ENCODE measurements at regions not wholly inside any gene's neighbourhood (a gene's known extent, or its start where the extent isn't known, plus 50 kb on each side); places are given as distances from the start of the nearest gene placed in this dataset.
"Not testable (repeated sequence)": the region's sequence is repeated elsewhere in the genome, so short reads cannot be mapped to it uniquely, and the experiment has no call there.

DNA sequence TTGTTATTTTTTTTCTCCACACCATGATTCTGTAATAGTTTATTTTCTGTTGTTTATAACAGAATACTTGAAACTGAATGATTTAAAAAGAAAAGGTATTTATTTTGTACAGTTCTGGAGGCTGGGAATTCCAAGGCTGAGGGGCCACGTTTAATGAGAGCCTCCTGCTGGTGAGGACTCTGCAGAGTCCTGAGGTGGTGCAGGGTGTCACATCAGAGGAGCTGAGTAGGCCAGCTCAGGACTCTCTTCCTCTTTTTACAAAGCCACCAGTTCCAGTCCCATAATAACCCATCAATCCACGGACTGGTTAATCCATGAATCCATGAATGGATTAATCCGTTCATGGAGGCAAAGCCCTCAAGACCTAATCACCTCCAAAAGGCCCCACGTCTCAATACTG, 71.6 kb downstream of the TFAP2A start:
- DNase-seq = no peak

DNA sequence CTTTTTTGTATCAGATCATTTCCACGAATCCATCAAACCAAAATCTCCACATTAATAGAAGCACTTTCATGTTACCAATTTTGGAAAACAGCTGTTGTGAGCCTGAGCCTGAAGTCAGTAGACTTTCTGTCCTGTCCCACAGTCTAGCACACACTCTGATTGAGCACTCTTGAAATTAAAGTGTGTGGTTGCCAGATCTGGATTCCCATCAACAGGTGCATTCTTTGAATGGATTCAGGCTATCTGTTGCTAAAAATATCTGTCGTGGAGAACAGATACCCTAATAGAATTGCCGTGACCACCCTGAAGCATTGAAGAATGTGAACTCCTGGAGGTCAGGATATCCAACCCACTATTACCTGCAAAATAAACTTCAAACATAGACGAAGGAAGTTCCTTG, 73.3 kb downstream of the TFAP2A start:
- no peak for DNase-seq

DNA sequence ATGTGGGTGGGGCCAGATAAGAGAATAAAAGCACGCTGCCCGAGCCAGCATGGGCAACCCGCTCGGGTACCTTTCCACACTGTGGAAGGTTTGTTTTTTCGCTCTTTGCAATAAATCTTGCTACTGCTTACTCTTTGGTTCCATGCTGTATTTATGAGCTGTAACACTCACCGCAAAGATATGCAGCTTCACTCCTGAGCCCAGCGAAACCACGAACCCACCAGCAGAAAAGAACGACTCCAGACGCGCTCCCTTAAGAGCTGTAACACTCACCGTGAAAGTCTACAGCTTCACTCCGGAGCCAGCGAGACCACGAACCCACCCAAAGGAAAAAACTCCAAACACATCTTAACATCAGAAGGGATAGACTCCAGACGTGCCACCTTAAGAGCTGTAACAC, 76.7 kb downstream of the TFAP2A start:
- DNase-seq = no peak

DNA sequence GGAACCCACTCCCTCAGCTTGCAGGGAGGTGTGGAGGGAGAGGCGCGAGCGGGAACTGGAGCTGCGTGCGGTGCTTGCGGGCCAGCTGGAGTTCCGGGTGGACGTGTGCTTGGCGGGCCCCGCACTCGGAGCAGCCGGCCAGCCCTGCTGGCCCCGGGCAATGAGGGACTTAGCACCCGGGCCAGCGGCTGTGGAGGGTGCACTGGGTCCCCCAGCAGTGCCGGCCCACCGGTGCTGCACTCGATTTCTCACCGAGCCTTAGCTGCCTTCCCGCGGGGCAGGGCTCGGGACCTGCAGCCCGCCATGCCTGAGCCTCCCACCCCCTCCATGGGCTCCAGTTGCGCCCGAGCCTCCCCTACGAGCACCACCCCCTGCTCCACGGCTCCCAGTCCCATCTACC, 77.5 kb downstream of the TFAP2A start:
- not testable (repeated sequence) for DNase-seq

DNA sequence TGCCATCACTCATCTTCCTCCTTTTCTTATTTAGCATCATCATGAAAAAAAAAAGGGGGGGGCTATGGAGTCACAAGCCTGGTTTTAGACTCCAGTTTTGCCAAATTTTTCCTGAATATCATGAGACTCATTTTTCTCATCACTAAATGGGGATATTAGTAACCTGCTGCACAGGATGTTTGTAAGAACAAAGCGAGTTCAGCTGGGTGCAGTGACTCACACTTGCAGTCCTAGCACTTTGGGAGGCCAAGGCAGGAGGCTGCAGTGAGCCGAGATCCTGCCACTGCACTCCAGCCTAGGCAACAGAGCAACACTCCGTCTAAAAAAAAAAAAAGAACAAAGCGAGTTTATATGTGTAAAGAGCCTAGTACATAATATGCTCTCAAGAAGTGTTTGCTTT, 82.8 kb downstream of the TFAP2A start:
- no peak for DNase-seq

DNA sequence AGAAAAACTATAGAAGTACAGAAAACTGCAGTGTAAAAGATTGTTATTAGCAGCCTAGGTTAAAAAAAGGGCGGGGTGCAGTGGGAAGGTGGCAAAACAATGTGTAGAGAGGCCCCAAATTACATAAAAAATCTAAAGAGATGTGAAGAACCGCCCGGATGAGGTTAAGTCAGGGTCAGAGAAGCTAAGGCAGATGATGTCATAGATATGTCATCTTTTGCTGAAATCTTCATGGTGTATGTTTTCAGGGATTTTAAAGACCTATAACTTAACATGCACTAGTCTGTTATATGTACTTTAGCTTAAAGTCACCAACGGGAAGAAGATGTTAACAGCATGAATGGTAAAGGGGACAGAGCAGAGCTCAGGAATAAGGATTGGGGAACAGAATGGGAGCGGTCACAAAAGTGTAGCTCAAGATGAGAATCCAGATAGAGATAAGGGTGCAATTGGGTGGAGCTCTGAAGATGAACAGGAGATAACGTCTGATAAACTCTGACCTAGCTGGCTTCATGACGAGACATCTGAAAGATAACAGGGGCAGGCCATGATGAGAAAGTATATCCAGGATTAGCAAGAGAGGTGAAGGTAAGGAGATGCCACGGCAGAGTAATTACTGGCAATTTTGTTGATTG, 83.4 kb downstream of the TFAP2A start:
- DNase-seq = no peak

DNA sequence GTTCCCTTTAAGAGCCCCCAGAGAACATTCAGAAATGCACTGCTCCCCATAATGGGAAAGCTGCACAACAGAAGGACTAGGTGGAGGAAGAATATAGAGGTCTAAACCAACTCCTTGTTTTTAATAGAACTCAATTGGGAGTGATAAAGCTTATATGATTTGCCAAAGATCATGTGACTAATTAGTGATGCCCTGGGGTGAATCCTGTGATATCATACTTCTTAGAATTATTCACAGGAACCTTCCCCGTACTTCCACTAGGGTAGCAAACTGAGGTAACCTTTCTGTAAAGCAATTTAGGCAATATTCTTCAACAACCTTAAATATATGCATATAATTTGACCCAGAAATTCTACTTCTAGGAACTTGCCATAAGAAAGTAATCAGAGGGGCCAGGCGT, 84.4 kb downstream of the TFAP2A start:
- no peak for DNase-seq

DNA sequence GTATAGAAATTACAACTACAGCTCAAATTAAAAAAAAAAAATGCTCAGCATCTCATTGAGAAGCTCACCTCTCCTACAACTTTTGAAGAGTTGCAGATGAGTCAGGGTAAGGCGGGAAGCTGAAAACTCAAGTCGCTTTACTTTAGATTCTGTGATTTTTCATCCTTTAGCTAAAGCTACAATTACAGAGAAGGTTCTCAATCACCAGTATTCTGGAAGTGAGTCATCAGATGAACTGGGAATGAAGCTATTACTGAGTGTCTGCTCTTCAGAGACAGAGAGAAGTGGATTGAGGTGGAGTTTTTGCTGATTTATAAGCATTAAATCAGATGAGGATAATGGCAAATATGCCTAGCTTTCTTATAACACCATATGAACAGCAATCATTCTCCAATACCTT, 91.9 kb downstream of the TFAP2A start:
- DNase-seq = no peak

DNA sequence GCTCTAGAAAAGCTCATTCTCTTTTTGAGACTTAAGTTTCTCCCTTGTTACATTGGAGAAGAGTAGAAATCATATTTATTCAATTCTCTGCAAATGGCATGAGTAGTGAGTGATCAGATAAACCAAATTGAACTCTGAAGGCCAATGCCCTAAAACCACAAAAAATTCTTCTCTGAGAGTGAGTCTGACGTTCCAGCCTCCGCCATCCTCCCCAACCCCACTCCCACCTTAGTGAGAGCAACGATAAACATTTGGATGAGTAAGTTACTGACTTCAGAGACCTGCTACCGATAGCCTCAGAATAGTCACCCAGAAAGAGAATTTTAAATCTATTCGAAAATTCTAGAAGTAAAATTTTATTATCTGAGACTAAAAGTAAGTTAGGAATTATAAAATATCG, 94.6 kb downstream of the TFAP2A start:
- DNase-seq = no peak

DNA sequence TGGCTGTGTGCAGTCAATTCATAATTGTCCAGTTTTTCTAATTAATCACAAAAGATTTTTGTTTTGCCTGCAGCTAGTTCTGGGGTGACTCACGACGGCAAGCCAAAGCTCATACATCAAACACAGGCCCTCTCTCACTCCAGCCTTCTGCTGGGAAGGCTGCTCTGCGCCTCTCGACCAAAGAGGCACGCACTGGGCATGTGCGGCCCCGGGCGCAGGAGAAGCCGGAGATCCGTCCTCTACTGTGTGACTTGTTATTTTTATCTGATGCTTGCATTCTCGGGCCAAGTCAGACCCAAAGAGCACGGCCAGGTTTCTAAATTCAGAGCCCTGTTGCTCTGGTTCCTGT, 98.5 kb downstream of the TFAP2A start:
- DNase-seq = no peak

DNA sequence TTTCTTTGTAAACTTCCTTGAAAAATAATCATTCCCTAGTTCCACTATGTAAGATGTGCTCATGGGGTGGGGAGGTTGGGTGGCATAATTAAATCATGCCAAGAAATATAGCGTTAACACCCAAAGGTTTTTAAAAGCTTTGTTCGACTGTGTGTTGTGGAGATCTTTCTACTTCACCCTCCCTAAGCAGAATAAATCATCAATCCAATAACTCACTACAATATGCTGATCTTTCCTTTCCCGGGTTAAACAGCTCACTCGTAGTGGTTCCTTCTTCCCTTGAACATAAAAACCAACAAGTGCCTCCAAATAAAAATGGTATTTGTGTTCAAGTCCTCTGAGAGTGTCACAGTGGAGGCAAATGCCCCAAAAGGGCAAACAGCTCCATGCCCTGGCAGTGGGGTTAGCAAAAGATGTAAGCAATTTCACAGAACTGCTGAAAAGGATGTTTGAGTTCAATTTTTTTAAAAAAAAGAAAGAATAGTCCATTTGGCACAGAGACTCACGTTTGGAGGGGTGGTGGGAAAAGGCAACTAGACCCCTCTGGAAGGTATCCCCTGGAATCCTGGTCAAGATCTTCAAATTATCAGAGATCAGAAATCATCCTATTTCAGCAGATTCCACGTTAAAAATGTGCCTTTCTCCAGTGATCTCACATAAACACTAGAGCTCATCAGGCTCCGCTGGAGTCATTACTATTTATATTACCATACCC, 99.1 kb downstream of the TFAP2A start:
- DNase-seq = no peak

DNA sequence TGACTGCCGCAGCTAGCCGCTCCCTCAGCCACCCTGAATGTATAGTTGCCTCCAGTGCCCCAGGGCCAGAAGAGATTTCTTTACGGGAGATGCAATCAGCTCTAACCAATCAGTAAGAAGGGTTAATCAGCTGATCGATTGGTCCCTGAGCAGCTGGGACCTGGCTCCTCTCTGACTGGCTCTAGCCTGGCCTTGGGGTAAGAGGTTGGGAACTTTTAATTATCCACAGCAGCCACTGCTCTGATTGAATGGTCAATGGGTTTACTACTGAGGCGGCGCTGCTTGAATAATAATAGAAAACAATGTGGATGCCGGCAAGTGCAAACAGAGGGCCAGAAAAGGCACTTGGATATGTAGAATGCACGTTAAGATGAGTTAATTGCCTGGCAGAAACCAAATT, 99.8 kb downstream of the TFAP2A start:
- no peak for DNase-seq

DNA sequence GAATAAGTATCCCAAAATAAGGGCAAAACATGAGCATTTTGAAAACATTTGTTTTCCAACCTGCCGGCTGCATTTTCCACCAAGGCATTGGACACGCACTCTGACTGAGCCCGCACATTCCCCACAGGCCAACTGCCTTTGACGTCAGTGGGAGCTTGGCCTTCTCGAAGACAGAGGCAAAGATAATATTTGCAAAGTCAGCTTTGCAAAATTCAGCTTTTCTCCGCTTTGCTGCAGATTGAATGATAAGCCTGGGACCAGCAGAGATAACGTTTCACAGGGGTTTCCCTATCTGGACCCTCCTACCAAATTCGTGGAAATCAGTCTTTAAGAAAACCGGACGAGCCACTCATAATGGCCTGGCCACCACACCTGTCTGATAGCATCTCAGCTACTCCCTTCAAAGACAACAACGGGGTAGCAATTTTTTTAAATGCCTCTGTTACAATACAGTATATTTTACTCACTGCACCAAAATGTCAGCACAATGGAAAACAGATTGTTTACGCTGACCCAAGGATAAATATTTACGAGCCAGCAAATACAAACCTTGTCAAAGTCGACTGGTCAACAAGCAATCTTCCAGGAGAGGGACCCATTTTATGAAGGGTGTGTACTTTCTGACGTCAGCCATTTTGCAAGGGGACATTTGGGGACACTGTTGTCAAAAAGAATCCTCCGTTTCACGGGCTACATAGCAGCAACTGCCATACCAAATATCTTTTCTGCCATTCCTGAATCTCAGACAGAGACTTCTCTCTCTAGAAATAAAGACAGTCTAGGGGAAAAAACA, 100.5 kb downstream of the TFAP2A start:
- no peak for DNase-seq

DNA sequence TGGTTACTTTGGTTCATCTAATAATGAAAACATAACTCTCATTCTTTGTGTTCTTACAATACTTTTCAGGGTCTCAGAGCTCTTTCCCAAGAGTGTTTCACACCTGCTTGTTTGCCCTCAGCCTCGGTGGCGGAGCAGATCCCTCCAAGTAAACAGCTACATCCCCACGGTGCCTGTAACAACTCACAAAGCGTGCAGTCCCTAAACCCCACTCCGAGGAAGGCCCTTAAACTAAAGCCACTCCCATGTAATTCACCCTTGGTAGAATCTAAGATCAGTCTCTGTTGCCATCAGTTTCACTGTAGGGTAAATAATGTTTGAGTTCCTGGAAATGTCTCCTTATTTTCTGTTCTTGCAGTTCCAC, 101.1 kb downstream of the TFAP2A start:
- DNase-seq = no peak

DNA sequence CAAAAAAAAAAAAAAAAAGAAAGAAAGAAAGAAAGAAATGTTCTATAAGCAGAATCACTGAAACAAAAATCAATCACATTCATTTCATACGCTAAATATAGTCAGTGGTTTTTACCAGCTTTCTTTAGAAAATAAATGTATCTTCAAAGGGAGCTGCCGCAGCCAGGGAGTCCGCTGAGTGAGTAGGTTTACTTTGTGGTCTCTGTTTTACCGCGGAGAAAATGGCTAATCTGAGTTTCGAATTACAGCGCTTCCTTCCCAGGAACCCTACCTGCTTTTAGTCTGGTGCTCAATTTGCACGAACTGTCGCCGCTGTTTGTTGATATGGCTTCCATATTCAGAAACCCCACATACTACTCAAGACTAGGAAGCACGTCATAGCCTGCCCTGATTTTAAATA, 102.4 kb downstream of the TFAP2A start:
- DNase-seq = no peak

DNA sequence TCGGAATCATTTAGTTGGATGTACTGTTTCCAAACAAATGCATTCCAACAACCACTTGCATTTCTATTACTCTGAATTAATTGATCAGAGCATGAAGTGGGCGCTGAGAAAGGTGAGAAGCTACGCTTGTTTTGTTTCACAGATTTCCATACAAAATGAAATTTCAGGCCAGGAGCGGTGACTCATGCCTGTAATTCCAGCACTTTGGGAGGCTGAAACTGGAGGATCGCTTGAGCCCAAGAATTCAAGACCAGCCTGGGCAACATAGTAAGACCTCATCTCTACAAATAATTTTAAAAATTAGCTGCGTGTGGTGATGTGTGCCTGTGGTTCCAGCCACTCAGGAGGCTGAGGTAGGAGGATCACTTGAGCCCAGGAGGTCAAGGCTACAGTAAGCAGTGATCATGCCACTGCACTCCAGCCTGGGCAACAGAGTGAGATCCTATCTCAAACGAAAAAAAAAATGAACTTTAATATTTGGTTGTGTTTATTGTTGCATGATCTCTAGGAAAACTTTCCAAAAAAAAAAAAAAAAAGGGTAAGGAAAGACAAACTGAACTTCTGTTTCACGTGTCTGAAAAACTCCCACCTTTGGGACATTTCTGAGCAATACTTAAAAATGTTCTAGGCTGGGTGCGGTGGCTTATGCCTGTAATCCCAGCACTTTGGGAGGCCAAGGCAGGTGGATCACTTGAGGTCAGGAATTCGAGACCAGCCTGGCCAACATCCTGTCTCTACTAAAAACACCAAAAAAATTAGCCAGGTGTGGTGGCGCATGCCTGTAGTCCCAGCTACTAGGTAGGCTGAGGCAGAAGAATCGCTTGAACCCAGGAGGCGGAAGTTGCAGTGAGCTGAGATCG, 103.1 kb downstream of the TFAP2A start:
- not testable (repeated sequence) for DNase-seq

DNA sequence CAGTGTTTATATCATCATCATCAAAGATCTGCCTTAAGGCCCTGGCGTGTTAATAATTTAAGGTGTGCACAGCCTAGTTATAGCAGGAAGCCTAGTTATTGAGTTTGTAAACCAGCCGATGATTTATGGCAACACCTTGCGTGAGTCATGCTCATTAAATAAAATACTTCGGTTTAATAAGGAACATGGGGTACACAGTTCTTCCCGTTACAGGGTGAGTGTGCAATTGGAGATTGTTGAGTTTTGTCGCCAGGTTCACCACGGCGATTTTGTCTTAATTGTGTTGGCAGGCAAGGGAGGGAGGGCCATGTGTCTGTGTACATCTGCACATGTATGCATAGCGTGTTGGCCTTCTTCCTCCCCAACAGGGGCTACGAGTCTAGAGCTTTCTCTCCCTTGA, 104.0 kb downstream of the TFAP2A start:
- no peak for DNase-seq

DNA sequence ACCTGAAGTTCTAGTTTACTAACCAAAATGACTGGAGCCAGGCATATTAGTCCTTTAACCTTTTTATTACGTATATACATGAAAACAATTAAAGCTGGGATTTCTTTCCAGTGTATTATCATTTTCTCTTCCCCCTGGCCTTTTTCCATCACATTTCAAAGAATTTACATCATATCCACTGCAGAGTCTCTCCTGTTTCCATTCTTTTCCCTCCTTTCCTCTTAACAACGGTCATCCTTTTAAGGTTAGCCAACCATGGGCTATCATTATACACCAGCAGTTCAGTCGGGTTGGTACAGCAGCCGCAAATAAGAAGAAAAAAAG, 104.6 kb downstream of the TFAP2A start:
- DNase-seq = no peak

DNA sequence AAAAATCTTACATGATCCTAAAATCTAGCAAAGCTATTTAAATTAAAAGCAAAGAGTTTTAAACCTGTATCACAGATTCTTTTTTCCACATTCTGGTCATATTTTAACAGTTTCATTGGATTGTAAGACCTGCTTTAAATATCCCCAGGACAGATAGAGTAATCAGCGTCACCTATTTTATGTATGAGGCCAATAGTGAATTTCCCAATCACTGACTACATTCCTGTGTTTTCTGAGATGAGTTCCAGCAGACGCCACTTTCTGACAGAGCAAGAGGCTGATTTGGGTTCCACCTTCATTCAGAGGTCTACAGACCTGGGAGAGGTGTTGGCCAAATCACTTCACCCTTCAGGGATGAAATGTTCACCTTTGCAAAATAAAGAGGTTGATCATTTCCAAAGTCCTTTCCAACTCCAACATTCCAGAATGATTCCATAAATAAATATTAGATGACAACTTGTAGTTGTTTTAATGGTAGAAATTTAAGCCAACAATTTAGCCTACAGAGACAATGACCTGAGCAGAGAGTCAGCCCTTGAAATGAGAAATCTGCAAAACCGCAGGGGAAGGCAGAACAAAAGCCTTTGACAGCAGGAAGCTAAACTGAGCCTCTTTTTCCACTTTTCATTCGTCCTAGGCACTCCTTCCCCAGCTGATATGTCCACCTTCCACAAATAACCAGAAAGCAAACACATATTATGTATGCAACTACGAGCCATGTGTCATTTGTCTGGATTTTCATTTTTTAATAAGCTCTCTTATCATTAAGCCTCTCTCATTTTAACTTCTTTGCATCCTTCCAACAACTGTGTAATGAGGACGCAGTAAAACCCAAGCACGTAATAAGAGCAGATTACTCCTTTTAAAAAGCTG, 105.2 kb downstream of the TFAP2A start:
- no peak for DNase-seq

DNA sequence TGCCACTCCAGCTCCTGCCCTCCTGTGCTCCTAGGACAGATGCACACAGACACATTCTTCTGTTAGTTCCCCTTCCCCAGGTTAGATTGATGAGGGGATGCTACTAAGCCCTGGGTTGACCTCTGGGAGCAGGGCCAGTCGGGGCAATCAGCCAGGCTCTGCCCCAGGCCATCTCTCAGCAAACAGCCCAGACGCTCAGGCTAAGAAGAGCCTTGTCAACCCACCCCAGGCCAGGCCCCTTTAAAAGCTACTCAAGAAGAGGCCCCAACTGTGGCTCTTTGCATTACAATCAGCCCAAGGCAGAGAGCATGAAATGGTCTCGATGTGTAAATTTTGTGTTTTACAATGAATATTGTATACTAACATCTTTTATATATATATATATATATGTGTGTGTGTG, 107.4 kb downstream of the TFAP2A start:
- DNase-seq = no peak

DNA sequence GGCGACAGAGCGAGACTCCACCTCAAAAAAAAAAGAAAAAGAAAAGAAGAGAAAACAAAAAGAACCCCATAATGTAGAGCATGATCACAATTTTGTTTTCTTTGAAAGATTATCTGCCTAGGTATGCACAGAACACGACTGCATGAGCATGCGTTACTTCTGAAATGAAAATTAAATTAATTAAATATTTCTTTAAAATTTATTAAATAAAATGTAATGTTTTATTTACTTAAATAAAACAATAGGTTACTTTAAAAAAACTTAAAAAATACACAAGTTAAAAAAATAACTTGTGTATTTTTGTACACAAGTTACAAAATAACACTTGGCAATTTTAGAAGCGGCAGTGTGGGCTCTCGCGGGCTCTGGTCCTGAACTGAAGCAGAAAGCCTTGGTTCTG, 107.8 kb downstream of the TFAP2A start:
- no peak for DNase-seq

DNA sequence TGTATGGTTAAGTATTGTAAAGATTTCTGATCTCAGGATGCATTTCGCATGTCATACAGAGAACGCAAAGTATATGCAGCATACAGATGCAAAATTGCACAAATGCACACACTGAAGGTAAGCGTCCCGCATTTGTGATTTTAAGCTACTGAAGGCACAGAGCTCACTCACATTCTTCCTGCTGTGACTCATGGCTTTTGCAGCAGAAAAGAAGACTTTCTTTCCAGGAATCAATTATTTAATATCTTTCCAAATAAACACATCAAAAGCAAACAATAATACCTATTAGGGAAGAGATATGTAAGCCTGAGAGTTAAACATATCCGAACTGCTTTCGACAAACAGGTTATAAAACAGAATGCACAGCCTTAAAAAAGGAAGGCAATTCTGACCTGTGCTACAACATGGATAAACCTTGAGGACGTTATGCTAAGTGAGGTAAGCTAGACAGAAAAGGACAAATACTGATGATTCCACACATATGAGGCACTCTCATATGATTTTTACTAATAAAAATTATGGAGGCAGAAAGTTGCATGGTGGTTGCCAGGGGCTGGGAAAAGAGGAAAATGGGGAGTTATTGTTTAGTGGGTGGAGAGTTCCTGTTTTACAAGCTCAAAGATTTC, 109.0 kb downstream of the TFAP2A start:
- no peak for DNase-seq
